HG02885 (cell line): ENCODE measurements at regions not wholly inside any gene's neighbourhood (a gene's known extent, or its start where the extent isn't known, plus 50 kb on each side); places are given as distances from the start of the nearest gene placed in this dataset.
"Not testable (repeated sequence)": the region's sequence is repeated elsewhere in the genome, so short reads cannot be mapped to it uniquely, and the experiment has no call there.

ENCODE experiments used
- ATAC-seq: cut with Tn5 transposase; IDR thresholded peaks from one replicate; pipeline ENCODE4 v1.9.1; 2021; ENCODE audit warnings: mild to moderate bottlenecking; ENCODE audit not compliant: unreplicated experiment, poor library complexity

DNA sequence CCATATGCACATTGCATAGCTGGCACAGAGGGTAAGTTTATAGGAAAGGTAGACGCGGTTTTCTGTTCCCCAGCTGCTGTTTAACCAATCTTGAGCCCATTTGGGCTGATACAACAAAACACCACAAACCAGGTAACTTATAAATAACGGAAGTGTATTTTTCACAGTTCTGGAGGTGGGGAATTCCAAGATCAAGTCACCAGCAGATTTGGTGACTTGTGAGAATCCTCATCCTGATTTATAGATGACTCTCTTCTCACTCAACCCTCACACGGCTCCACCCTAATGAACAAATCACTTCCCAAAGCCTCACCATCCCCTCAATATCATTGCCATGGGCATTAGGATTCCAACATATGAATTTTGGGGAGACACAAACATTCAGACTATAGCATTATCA lies 694.4 kb upstream of the NR2F2 start:
- ATAC-seq = no peak

DNA sequence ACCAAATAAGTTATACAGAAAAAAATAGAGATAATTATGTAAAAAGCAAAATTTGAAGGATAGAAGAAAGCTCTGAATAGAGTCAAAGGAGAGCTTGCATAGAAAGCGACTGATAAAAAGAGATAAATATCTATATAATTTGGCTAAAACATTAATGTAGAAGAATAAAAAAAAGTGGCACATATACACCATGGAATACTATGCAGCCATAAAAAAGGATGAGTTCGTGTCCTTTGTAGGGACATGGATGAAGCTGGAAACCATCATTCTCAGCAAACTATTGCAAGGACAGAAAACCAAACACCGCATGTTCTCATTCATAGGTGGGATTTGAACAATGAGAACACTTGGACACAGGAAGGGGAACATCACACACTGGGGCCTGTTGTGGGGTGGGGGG lies 693.3 kb upstream of the NR2F2 start:
- ATAC-seq = not testable (repeated sequence)

DNA sequence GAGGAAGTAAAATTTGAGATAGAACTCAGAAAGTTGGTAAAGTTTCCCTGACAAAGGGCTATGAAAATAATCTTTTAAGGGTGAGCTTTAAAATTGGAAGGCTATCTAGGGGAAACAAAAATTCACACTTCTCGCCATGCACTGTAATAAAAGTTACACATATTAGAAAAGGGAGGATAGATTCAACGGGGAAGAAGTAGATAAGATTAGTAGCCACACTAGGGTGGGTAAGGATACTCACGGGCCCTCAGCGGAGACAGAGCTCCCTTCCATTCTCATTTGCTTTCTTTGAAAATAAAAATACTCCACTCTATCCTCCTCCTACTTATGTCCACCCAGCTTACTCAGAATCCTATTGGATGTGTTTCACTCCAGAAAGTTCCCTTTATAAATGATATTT lies 691.3 kb upstream of the NR2F2 start:
- no peak for ATAC-seq

- ATAC-seq = no peak
Observed at GRCh38 chr15:95644100-95644875, 686.2 kb upstream of the NR2F2 start.

DNA sequence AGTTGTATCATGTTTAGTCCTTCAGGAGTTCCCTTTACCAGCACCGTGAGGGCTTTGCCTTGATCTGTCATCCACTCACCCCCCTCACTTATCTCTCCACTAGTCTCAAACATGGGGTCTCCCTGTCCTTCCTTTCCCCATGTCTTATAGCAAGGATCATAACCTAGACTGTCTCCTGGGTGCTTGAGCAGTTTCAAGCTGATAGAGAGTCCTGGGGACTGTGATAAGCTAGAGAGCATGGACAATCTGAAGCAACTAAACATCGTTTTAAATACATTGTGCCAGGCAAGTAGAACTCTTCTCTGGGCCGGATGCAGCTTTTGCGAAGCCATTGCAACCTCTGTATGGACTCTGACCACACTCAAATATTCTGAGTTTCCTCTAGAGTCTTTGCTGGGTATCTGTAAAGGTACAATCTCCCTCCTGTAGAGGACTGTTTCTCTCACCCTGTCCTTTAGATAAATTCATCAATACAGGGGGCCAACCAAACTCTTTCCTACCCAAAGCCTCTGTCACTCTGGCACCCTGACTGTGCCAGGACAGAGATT lies 684.6 kb upstream of the NR2F2 start:
- no peak for ATAC-seq

GRCh38 chr15:95646484-95647273 lies 683.8 kb upstream of the NR2F2 start:
- no peak for ATAC-seq

GRCh38 chr15:95647531-95648277 lies 682.8 kb upstream of the NR2F2 start:
- no peak for ATAC-seq

DNA sequence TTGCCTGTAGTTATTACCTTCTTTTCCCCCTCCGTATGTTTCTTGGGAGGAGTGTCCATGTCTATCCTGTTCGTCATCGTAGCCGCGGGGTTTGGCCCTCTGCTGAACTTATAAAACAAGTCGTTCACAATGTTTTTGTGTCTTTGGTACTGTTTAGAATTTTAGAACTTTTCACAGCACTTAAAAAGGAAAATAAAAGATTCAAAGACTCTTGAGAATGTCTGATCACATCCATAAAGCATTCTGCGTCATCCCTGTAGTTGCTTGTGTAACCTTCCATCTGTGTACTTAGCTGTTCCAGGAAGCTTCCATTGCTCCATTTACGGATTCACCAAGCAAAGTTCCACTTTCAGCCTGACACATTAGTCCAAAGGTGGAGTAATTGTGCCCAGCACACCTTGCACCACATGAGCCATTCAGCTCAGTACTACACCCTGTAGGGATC lies 677.1 kb upstream of the NR2F2 start:
- ATAC-seq = no peak

DNA sequence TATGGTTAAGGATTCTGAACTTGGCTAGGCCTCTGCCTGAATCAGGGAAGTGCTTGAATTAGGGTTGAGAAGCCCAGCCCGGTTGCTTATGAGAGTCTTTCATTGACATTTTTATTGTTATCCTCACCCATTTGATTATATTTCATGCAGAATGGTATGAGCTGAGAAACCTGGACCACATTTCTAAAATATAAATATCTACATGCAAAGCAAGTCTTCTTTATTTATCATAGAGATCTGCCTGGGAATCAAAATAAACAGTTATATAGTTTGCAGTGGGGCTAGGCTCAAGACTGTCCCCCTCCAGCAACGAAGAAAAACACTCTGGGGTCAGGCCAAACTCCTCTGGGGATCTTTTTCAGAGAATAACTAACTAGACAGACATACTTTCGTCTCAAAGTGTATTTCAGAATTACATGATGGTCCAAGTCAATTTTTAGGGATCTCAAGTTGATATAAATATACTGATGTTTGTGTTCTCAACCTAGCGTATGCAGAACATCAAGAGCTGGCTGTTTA lies 675.4 kb upstream of the NR2F2 start:
- ATAC-seq = no peak

DNA sequence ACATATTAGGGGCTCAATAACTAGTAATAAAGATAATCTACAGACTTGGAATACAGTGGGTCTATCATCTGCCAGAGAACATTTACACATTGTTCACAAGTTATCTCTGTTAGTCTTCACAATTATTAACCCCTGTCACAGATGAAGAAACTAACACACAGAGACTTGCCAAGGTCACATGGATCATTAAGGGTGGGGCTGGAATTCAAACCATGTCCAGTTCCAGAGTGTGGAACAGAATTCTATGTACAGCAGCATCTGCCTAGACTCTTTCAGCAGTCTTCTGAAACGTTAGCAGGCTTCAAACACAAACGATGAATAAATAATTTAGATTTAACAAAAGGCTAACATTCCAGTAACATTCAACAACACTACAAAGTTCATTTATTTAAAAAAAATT lies 673.9 kb upstream of the NR2F2 start:
- no peak for ATAC-seq

GRCh38 chr15:95658799-95659198 lies 671.7 kb upstream of the NR2F2 start:
- ATAC-seq = no peak

DNA sequence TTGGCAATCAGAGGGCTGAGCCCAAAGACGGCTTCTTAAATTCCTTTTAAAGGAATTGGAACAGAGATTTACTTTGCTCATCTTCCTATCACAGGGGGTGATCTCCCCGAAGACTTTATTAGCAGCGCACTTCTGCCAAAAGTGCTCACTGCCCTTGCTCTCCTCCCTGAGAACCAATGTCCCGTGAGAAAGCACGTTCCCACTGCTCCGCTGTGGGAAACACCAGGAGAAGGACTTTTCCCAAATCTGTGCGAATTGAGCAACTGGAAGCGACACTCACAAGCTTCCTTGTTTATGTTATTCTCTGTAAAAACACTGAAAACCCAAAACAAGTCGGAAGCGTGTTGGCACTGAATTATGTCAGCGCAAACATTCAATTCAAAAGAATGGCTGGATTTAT lies 670.8 kb upstream of the NR2F2 start:
- no peak for ATAC-seq

- no peak for ATAC-seq
Observed at GRCh38 chr15:95662638-95663037, 667.9 kb upstream of the NR2F2 start.

GRCh38 chr15:95663156-95664100 lies 667.1 kb upstream of the NR2F2 start:
- ATAC-seq = no peak

DNA sequence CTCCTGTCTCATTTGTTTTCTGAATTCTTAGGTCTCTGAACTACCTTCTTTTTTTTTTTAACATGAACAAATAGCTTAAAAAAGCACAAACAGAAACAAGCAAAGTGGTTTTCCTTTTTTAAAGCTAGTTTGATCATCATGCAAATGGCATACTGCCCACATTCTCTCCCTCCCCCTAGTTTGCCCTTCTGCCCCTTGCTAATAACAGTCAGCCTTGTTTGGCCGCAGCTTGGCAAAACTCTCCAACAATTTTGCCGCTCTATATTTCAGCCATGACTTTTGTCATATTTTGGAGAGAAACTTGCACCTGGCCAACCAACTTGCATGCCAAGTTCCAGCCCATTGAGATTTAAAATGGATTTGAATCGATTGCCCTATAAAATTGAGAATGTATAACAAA lies 666.0 kb upstream of the NR2F2 start:
- ATAC-seq = no peak

DNA sequence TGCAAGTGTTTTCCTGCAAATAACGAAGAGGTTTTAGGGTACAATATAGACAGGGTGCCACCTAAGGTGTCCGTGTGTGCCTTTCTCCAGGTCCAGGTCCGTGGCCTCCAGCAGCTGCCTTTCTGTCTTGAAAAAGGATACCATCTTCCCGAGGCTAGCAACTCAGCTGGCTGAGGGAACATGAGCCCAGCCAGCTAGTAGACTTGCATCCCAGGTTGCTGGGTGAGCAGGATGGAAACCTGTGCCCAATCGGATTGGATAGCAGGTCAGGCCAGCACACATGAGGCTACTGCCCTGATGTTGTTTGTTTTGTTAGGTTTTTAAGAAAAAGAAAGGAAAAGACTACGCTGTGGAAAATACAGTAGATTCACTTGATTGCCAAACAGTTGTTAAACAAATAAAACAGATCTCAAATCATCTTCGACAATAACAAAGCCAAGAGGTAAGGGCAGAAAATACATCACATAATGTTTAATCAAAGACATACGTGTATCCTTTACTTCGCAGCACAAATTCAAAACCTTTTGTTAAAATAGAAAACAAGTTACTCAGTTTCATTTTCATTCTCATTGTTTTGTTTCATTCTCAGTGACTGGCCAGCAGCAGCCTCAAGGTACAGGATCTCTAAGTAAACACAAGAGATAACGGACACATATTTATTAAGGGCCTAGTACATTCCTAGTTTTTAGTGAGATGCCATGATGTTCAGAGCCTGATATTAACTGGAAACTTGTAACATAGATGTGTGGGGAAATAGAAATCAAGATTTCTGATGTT lies 661.2 kb upstream of the NR2F2 start:
- ATAC-seq = no peak

- ATAC-seq = no peak
Observed at GRCh38 chr15:95674031-95674430, 656.5 kb upstream of the NR2F2 start.

- ATAC-seq = no peak
Observed at GRCh38 chr15:95676500-95676899, 654.0 kb upstream of the NR2F2 start.
